A673 (cell line): ENCODE measurements at regions not wholly inside any gene's neighbourhood (a gene's known extent, or its start where the extent isn't known, plus 50 kb on each side); places are given as distances from the start of the nearest gene placed in this dataset.
A peak's percentile ranks its signal among the peaks of the same experiment; 100 is the strongest.

Source experiments
- BruUV-seq: library from RNA; stranded (reverse); fragments of 400-500 nt; replicated peaks from 2 replicates; lab custom pipeline; 2021; lab: Mats Ljungman, UMichigan
- CTCF ChIA-PET: fragments of 300-600 bp; sonication (Branson Sonifier 250); formaldehyde crosslinking; loops from one replicate; lab custom pipeline; 2022; ENCODE audit warnings: antibody characterized with exemption; lab: Charles Lee
- POLR2A ChIA-PET: fragments of 300-600 bp; sonication (Branson Sonifier 250); formaldehyde crosslinking; loops from one replicate; lab custom pipeline; 2022; ENCODE audit warnings: antibody characterized with exemption; ENCODE audit not compliant: low non-redundant PET; lab: Charles Lee
- DNase-seq: peaks from one replicate; pipeline ENCODE4 v3.0.0-alpha.2; 2015; ENCODE audit warnings: low spot score
- H3K27ac ChIP-seq: fragments of 200-600 bp; sonication (generic); 2 replicates; pipeline ENCODE4 v1.5.1; 2016; ENCODE audit warnings: mixed run types, low read depth, mild to moderate bottlenecking, mixed read lengths, antibody characterized with exemption, low read length; ENCODE audit not compliant: poor library complexity, severe bottlenecking
- H3K27me3 ChIP-seq: fragments of 200-600 bp; sonication (generic); replicated peaks from 2 replicates; pipeline ENCODE4 v1.6.1; 2017; ENCODE audit warnings: mixed run types, low read depth, mild to moderate bottlenecking, mixed read lengths, antibody characterized with exemption, low read length; ENCODE audit not compliant: insufficient read depth, poor library complexity
- H3K36me3 ChIP-seq: fragments of 200-600 bp; sonication (generic); 2 replicates; pipeline ENCODE4 v1.6.1; 2016; ENCODE audit warnings: mixed run types, mild to moderate bottlenecking, mixed read lengths, antibody characterized with exemption, low read length; ENCODE audit not compliant: insufficient read depth, poor library complexity, severe bottlenecking
- H3K4me1 ChIP-seq: fragments of 200-600 bp; sonication (generic); 2 replicates; pipeline ENCODE4 v1.6.1; 2017; ENCODE audit warnings: mixed run types, mild to moderate bottlenecking, mixed read lengths, antibody characterized with exemption, low read length; ENCODE audit not compliant: insufficient read depth, poor library complexity, severe bottlenecking
- H3K4me3 ChIP-seq: fragments of 200-600 bp; sonication (generic); 2 replicates; pipeline ENCODE4 v1.5.1; 2016; ENCODE audit warnings: low read depth, mixed run types, mild to moderate bottlenecking, mixed read lengths, low read length; ENCODE audit not compliant: poor library complexity, severe bottlenecking
- H3K9me3 ChIP-seq: fragments of 200-600 bp; sonication (generic); 2 replicates; pipeline ENCODE4 v1.6.1; 2016; ENCODE audit warnings: mixed run types, low read depth, mild to moderate bottlenecking, mixed read lengths, antibody characterized with exemption, low read length; ENCODE audit not compliant: poor library complexity, severe bottlenecking
- CTCF ChIP-seq: fragments of 300-800, 200-600 bp; sonication (generic); conservative IDR thresholded peaks from 2 replicates; pipeline ENCODE4 v1.5.1; 2017; ENCODE audit warnings: low read depth, mild to moderate bottlenecking, antibody characterized with exemption, low read length, moderate library complexity, mixed read lengths
- EZH2 ChIP-seq: fragments of 200-600 bp; sonication (generic); IDR thresholded peaks from 2 replicates; pipeline ENCODE4 v1.6.1; 2017; ENCODE audit warnings: borderline replicate concordance, low read depth, mild to moderate bottlenecking, mixed read lengths, antibody characterized with exemption, low read length; ENCODE audit not compliant: poor library complexity, severe bottlenecking
- intact Hi-C: fragments of 100-400 bp; cut with micrococcal nuclease; formaldehyde crosslinking; loops from one replicate; pipeline ENCODE4 v1.10.0; 2022; ENCODE audit not compliant: unreplicated experiment

DNA sequence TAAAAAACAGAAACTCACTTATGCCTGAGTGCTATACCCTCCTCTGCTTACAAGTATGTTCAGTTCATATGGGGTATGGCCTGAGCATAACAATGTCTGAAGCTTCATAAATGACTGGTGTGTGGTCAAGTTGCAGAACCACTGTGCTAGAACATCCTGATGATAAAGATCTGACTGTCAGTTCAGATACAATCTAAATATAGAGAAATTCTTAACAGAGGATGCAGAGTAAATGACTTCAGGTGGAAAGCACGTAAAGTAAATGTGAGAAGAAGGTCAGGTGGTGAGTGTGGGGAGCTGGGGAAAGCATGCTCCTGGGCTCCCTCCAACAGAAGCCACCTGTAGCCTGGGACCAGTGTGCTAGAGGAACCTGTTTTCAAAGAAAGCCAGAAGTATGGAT lies 926.2 kb downstream of the TSN start:
- BruUV-seq, result no TSS peak
- Histone ChIP-seq H3K9me3 (no peaks in the 10 kb centered on the region), H3K27me3 (no peaks in the 10 kb centered on the region), H3K4me3 (no peak overlapping the region), H3K27ac (no peak overlapping the region), H3K36me3 (no peaks in the 10 kb centered on the region), H3K4me1 (peaks cover 14% of the 10 kb centered on the region)
- no peak for DNase-seq
- intact Hi-C loops, result no loop called here
- TF ChIP-seq EZH2, result no peak
- no peak for TF ChIP-seq CTCF
- CTCF ChIA-PET, result no interaction called here
- POLR2A ChIA-PET, result no interaction called here

- POLR2A ChIA-PET, result no interaction called here
Measured at GRCh38 chr2:122682356-122682755, 926.9 kb downstream of the TSN start.

DNA sequence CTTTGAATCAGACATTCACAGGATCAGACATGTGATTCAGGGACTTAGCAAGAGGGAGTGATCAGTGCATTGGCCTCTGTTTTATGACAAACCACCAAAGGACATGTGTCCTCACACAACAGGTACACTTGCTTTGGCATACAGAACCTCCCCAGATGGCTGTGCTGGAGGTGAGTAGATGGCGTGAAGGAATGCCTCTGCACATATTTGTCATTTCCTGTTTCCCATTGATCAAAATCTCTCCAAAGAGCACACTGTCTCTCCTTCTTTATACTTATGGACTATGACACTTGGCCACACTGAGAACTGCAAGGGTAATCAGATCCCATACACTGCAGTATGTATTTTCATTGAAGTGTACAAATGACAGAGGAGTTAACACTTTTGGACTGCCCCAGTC lies 927.6 kb downstream of the TSN start:
- ChIA-PET CTCF (no interaction called here), POLR2A (no interaction called here)
- Histone ChIP-seq H3K4me1 (peaks cover 14% of the 10 kb centered on the region), H3K27me3 (no peaks in the 10 kb centered on the region), H3K36me3 (no peaks in the 10 kb centered on the region), H3K27ac (no peak overlapping the region), H3K4me3 (no peak overlapping the region), H3K9me3 (no peaks in the 10 kb centered on the region)
- DNase-seq, result peak; percentile 29
- TF ChIP-seq CTCF, result no peak
- no peak for TF ChIP-seq EZH2
- intact Hi-C loops, result no loop called here
- BruUV-seq, result no TSS peak

More at GRCh38 chr2:122682356-122682755, 926.9 kb downstream of the TSN start:
- Histone ChIP-seq H3K4me3 (no peak overlapping the region), H3K36me3 (no peaks in the 10 kb centered on the region), H3K4me1 (peaks cover 14% of the 10 kb centered on the region), H3K27ac (no peak overlapping the region), H3K27me3 (no peaks in the 10 kb centered on the region), H3K9me3 (no peaks in the 10 kb centered on the region)
- intact Hi-C loops, result no loop called here
- peak; percentile 45 for DNase-seq
- BruUV-seq, result no TSS peak
- no peak for TF ChIP-seq EZH2
- no peak for TF ChIP-seq CTCF
- CTCF ChIA-PET, result no interaction called here
